ENCODE measurements at regions not wholly inside any gene's neighbourhood (a gene's known extent, or its start where the extent isn't known, plus 50 kb on each side); places are given as distances from the start of the nearest gene placed in this dataset.

- DNase-seq (ENCODE audit: low spot score): no peak
Observed at GRCh38 chr4:132827522-132827921, 321.6 kb upstream of the PCDH10 start.

DNA sequence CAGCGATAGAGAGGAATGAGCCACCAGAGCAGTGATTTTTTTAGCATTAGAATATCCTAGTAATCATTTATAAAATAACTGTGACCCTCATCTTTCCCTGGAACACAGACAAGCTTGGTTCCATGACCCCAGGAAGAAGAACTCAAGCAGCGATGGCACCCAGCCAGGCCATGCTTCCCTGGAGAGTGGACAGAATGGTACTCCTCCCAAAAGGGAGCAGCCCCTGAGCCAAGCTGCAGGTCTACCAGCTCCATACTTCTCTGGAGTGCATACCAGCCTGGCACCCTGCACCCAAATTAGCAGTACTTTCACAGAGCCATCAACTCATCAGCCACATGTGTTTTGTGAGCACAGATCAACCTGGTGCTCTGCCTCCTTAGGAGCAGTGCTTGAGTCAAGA is 310.9 kb upstream of the PCDH10 start:
- no peak for DNase-seq (ENCODE audit: low spot score)

DNA sequence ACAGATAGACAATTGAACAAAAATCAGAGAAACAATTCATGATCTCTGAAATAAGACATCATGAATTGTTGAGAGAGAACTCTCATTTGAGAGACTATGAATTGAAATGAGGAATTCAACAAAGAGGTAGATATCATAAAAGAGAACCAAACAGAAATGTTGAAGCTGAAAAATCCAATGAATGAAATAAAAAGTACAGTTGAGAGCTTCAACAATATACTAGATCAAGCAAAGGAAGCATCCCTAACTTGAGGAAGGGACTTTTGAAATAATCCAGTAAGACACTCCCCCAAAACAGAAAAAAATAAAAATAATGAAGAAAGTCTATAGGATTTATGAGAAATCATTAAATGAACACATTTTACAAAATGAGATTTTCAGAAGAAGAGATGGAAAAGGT is 310.0 kb upstream of the PCDH10 start:
- no peak for DNase-seq (ENCODE audit: low spot score)

GRCh38 chr4:132859929-132860328 is 289.2 kb upstream of the PCDH10 start:
- DNase-seq (ENCODE audit: low spot score): no peak

DNA sequence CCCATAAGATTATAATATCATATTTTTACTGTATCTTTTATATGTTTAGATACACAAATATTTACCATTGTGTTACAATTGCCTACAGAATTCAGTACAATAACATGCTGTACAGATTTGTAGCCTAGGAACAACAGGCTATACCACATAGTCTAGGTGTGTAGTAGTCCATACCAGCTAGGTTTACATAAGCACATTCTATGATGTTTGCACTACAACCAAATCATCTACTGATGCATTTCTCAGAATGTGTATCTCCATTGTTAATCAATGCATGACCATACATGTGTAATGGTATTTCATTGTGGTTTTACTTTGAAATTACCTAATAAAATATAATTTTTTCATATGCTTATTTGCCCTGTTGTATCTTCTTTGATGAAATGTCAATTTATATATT is 288.1 kb upstream of the PCDH10 start:
- DNase-seq (ENCODE audit: low spot score): no peak

- DNase-seq (ENCODE audit: low spot score): no peak
Observed at GRCh38 chr4:132863619-132864018, 285.5 kb upstream of the PCDH10 start.

DNA sequence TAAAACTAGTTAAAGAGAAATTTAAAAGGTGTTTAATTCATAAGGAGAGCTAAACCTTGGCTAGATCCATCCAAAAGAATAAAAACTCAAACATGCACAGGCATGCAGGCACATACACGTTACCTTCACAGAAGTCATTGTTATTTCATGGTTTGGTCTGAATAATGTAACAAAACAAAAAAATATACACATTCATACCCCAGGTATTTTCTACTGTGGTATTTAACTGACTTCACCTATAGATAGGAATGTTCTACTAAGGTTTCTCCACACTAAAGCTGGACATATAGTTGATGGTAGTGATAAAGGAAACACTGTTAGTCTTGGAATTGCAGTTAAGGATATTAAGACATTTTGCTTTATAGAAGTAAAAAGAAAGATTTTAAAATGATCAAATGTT is 283.6 kb upstream of the PCDH10 start:
- no peak for DNase-seq (ENCODE audit: low spot score)

- DNase-seq (ENCODE audit: low spot score): no peak
Observed at GRCh38 chr4:132865922-132866321, 283.2 kb upstream of the PCDH10 start.

GRCh38 chr4:132866616-132867015 is 282.5 kb upstream of the PCDH10 start:
- DNase-seq (ENCODE audit: low spot score): no peak

- no peak for DNase-seq (ENCODE audit: low spot score)
Observed at GRCh38 chr4:132893787-132894186, 255.3 kb upstream of the PCDH10 start.

- DNase-seq (ENCODE audit: low spot score): no peak
Observed at GRCh38 chr4:132901224-132901623, 247.9 kb upstream of the PCDH10 start.

GRCh38 chr4:132910229-132910748 is 238.8 kb upstream of the PCDH10 start:
- DNase-seq (ENCODE audit: low spot score): no peak

- no peak for DNase-seq (ENCODE audit: low spot score)
Observed at GRCh38 chr4:132918096-132918495, 231.0 kb upstream of the PCDH10 start.

- DNase-seq (ENCODE audit: low spot score): no peak
Observed at GRCh38 chr4:132923516-132923915, 225.6 kb upstream of the PCDH10 start.

DNA sequence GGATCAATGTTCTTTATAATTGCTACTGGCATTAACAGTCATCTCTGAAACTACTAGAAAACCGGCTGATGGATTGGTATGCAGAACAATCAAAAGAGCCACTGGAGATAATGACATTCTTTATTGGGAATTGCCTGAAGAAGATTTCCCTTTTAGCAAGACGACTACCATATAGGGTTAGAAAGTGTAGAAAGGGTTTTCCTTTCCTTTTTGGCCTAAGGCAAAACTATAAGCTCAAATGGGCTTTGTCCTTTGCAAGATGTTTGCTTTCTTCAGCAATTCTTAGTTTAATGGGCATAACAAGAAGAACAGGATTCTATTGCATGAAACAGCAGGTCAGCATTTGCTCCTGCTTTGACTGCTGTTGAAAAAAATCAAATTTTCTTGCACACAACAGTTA is 214.2 kb upstream of the PCDH10 start:
- DNase-seq (ENCODE audit: low spot score): no peak

- DNase-seq (ENCODE audit: low spot score): no peak
Observed at GRCh38 chr4:132955146-132955545, 193.9 kb upstream of the PCDH10 start.

- no peak for DNase-seq (ENCODE audit: low spot score)
Observed at GRCh38 chr4:132956962-132957361, 192.1 kb upstream of the PCDH10 start.

DNA sequence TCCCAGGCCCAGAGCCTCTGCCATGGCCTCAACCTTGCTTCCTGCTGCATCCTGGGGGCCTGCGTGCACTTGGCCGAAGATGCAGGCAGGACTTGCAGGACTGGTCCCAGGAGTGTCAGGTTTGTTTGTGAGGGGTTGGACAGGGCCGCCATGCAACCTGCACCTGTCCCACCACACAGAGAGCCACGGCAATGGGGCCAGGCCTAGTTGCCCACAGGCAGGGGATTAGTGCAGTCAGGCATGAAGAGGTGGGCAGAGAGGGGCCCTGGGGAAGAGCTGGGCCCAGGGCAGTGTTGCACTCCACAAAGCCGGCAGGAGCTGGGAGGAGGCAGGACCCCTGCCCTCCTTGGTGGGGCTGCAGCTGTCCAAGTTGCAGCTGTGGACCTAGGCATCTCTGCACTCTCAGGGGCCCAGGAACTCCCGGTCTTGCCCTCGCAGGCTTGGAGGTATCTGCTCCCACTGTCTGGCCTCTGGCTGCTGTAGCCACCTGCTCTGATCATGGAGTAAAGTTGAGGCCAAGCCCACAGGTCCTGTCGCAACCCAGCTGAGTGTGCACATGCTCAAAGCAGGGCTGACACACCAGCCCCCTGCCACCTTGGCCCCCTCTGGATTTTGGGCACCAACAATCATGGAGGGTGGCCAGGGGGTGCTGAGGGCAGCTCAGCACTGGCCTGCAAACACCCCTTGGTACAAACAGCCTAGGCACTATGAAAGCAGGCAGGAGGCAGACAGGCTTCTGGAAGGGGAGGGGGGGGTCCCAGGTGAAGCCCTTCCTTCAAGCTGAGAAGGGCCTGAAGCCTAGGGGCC is 190.4 kb upstream of the PCDH10 start:
- peak; percentile 81 for DNase-seq (ENCODE audit: low spot score)

DNA sequence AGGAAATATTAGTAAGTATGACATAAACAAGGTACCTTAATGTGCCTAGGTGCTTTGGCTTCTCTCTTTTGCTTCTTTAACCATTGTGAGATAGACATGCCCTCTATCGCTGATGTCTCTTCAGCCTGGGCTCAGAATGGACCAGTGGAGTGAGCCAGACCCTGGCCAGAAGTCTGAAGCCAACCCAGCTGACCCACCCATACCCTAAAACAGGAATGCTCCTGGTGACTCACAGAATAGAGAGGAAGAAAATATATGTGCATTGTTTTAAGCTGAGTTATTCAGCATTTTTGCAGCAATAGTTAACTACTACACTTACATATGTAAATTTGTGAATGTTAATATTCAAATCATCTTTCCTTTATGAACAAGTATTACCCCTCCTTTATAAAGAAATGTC is 167.5 kb upstream of the PCDH10 start:
- DNase-seq (ENCODE audit: low spot score): no peak

GRCh38 chr4:132982151-132982550 is 166.9 kb upstream of the PCDH10 start:
- DNase-seq (ENCODE audit: low spot score): no peak

DNA sequence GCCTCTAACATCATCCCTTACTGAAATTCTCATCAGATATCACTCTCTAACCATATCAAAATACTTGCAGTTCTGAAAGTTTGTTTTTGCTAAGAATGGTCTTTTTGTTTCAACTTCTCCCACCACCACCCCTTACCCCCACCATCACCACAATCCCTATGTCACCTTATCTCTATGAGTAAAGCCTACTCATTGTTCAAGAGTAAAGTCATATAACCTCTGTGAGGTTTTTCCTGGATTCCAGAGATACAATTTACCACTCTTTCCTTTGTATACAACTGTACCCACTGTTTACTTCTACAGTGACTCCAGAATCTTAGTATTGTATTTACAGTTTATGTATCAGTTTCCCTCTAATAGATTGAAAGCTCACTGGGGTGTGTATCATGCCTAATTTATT is 158.0 kb upstream of the PCDH10 start:
- no peak for DNase-seq (ENCODE audit: low spot score)

- no peak for DNase-seq (ENCODE audit: low spot score)
Observed at GRCh38 chr4:132992686-132993085, 156.4 kb upstream of the PCDH10 start.

DNA sequence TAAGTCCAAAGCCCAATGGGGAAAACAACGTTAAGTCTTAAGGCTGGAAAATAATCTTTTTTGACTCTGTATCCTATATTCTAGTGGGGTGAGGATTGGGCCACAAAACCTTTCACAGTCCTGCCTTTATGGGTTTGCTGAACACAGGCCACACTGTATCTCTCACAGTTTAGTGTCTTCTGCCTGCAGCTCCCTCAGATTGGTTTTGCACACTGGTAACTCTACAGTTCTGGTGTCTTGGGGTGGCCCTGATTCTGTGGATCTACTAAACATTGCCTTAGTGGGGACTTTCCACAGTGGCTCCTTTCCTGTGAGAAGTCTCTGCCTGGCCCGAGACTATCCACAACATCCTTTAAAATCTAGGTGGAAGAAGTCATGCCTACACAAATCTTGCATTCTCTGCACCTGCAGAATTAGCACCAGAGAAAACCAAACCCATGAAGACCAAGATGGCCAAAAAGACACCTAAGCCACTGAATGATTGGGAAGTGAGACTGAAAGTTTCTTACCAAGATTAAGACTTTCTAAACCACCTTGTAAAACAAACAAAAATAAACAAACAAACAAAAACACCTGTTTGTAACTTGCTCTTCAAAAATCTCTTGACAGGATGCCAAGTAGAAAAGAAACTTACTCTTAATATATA is 150.4 kb upstream of the PCDH10 start:
- no peak for DNase-seq (ENCODE audit: low spot score)

Data from mesenteric fat pad (tissue), 1 donor.